ENCODE measurements at regions not wholly inside any gene's neighbourhood (a gene's known extent, or its start where the extent isn't known, plus 50 kb on each side); places are given as distances from the start of the nearest gene placed in this dataset.

DNA sequence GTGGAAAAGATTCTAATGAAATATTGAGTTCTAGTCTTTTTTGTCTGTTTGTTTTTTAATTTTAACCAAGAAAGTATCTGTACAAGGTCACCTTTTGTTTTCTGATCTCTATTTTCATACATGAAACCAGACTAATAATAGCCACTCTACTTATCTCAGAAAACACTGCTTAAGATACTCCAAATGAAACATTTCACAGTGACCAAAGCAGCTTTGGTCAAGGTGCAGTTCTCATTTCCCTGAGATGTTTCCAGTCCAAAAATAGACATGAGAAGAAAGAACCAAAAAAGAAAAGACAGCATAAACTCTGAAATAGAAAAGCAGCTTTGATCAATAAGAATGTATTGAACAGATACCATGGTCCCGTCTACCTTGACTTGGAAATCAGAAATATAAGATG, 782.8 kb downstream of the RAB28 start:
- Histone ChIP-seq H3K27ac (ENCODE audit: low read length) (no peak overlapping the region), H3K36me3 (ENCODE audit: insufficient read depth, low read length) (no peaks in the 10 kb centered on the region), H3K9me2 (ENCODE audit: insufficient read depth, low read length) (no peaks in the 10 kb centered on the region), H3K9ac (ENCODE audit: low read length) (no peak overlapping the region), H3K4me2 (ENCODE audit: low read length) (no peak overlapping the region), H4K20me1 (ENCODE audit: insufficient read depth) (no peaks in the 10 kb centered on the region), H2AFZ (ENCODE audit: low read depth, low read length) (no peak overlapping the region), H3K79me2 (replicated peaks; ENCODE audit: insufficient read depth, low read length) (no peaks in the 10 kb centered on the region), H3K9me3 (ENCODE audit: low read length) (no peaks in the 10 kb centered on the region), H3K4me3 (ENCODE audit: low read length) (no peak overlapping the region), H3K27me3 (ENCODE audit: insufficient read depth, low read depth, low read length) (no peaks in the 10 kb centered on the region), H3F3A (ENCODE audit: insufficient read depth, low read length, poor library complexity, severe bottlenecking) (no peaks in the 10 kb centered on the region)
- TF ChIP-seq MXI1 (conservative IDR thresholded peaks at IDR 0.05; ENCODE audit: poor library complexity, severe bottlenecking), result no peak
- TF ChIP-seq, protein P1, sequence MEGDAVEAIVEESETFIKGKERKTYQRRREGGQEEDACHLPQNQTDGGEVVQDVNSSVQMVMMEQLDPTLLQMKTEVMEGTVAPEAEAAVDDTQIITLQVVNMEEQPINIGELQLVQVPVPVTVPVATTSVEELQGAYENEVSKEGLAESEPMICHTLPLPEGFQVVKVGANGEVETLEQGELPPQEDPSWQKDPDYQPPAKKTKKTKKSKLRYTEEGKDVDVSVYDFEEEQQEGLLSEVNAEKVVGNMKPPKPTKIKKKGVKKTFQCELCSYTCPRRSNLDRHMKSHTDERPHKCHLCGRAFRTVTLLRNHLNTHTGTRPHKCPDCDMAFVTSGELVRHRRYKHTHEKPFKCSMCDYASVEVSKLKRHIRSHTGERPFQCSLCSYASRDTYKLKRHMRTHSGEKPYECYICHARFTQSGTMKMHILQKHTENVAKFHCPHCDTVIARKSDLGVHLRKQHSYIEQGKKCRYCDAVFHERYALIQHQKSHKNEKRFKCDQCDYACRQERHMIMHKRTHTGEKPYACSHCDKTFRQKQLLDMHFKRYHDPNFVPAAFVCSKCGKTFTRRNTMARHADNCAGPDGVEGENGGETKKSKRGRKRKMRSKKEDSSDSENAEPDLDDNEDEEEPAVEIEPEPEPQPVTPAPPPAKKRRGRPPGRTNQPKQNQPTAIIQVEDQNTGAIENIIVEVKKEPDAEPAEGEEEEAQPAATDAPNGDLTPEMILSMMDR (IDR thresholded peaks at IDR 0.05; ENCODE audit: poor library complexity, severe bottlenecking), result no peak

DNA sequence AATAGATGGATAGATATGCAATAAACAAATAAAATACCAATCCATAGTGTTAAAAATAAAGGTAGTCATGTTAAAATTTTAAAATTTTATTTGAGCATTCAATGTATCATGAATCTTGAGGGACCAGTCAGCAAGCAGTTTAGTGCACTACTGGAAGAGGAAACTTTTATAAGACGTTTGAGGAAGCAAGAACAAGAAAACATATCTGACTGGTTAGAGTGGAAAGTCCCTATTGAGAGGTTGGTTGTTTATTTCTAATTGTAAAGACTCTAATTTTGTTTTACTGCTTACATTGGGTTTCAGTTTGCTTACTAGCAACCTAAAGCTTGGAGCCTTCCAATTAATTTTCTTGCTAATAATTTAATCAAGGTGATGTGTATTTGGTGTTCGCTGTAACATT, 786.2 kb downstream of the RAB28 start:
- no peaks in the 10 kb centered on the region for H3K9me3 ChIP-seq (ENCODE audit: low read length)
- H4K20me1 ChIP-seq (ENCODE audit: insufficient read depth), result no peaks in the 10 kb centered on the region
- H3K27ac ChIP-seq (ENCODE audit: low read length), result no peak overlapping the region
- no peak overlapping the region for H2AFZ ChIP-seq (ENCODE audit: low read depth, low read length)
- H3K79me2 ChIP-seq (replicated peaks; ENCODE audit: insufficient read depth, low read length), result no peaks in the 10 kb centered on the region
- H3K9me2 ChIP-seq (ENCODE audit: insufficient read depth, low read length), result no peaks in the 10 kb centered on the region
- H3K4me3 ChIP-seq (ENCODE audit: low read length), result no peak overlapping the region
- H3K36me3 ChIP-seq (ENCODE audit: insufficient read depth, low read length), result no peaks in the 10 kb centered on the region
- no peak overlapping the region for H3K9ac ChIP-seq (ENCODE audit: low read length)
- H3F3A ChIP-seq (ENCODE audit: insufficient read depth, low read length, poor library complexity, severe bottlenecking), result no peaks in the 10 kb centered on the region
- TF ChIP-seq, protein P1 (IDR thresholded peaks at IDR 0.05; ENCODE audit: poor library complexity, severe bottlenecking), result no peak
- TF ChIP-seq TAF1 (IDR thresholded peaks at IDR 0.05; ENCODE audit: low read depth) (no peak), RAD21 (conservative IDR thresholded peaks at IDR 0.05) (no peak), EZH2 (IDR thresholded peaks at IDR 0.05; ENCODE audit: borderline replicate concordance, insufficient read depth, low read length, poor library complexity, severe bottlenecking) (no peak), MXI1 (conservative IDR thresholded peaks at IDR 0.05; ENCODE audit: poor library complexity, severe bottlenecking) (no peak), POLR2AphosphoS5 (IDR thresholded peaks at IDR 0.05) (no peak), SMC3 (conservative IDR thresholded peaks at IDR 0.05; ENCODE audit: poor library complexity) (no peak), EP300 (conservative IDR thresholded peaks at IDR 0.05; ENCODE audit: poor library complexity, severe bottlenecking) (no peak)
- TF ChIP-seq, protein P2, sequence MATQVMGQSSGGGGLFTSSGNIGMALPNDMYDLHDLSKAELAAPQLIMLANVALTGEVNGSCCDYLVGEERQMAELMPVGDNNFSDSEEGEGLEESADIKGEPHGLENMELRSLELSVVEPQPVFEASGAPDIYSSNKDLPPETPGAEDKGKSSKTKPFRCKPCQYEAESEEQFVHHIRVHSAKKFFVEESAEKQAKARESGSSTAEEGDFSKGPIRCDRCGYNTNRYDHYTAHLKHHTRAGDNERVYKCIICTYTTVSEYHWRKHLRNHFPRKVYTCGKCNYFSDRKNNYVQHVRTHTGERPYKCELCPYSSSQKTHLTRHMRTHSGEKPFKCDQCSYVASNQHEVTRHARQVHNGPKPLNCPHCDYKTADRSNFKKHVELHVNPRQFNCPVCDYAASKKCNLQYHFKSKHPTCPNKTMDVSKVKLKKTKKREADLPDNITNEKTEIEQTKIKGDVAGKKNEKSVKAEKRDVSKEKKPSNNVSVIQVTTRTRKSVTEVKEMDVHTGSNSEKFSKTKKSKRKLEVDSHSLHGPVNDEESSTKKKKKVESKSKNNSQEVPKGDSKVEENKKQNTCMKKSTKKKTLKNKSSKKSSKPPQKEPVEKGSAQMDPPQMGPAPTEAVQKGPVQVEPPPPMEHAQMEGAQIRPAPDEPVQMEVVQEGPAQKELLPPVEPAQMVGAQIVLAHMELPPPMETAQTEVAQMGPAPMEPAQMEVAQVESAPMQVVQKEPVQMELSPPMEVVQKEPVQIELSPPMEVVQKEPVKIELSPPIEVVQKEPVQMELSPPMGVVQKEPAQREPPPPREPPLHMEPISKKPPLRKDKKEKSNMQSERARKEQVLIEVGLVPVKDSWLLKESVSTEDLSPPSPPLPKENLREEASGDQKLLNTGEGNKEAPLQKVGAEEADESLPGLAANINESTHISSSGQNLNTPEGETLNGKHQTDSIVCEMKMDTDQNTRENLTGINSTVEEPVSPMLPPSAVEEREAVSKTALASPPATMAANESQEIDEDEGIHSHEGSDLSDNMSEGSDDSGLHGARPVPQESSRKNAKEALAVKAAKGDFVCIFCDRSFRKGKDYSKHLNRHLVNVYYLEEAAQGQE (IDR thresholded peaks at IDR 0.05; ENCODE audit: borderline replicate concordance), result no peak
- no peak overlapping the region for H3K4me2 ChIP-seq (ENCODE audit: low read length)
- H3K27me3 ChIP-seq (ENCODE audit: insufficient read depth, low read depth, low read length), result no peaks in the 10 kb centered on the region
